Uterus (tissue), 3 donors: ENCODE measurements at regions not wholly inside any gene's neighbourhood (a gene's known extent, or its start where the extent isn't known, plus 50 kb on each side); places are given as distances from the start of the nearest gene placed in this dataset.

Experiments
- DNase-seq, 2 donors: peaks; one replicate each; pipeline ENCODE4 v3.0.0-alpha.2; 2019 to 2020
- H3K27ac ChIP-seq, 2 donors: fragments of 200-600 bp; sonication (generic); 1 replicate in 1 of 2; 2 replicates in 1 of 2; pipeline ENCODE4 v1.5.1; 2016 to 2018
- H3K27me3 ChIP-seq, 2 donors: fragments of 200-600 bp; sonication (generic); one replicate each; pipeline ENCODE4 v1.5.1; 2018 to 2019; ENCODE audit warnings: control low read depth in 1 of 2
- H3K36me3 ChIP-seq, 2 donors: fragments of 200-600 bp; sonication (generic); one replicate each; pipeline ENCODE4 v1.5.1; 2019; ENCODE audit warnings: control low read depth in 1 of 2
- H3K4me1 ChIP-seq, 2 donors: fragments of 200-600 bp; sonication (generic); one replicate each; pipeline ENCODE4 v1.5.1; 2018 to 2019; ENCODE audit warnings: control low read depth in 1 of 2
- H3K4me3 ChIP-seq, 2 donors: fragments of 200-600 bp; sonication (generic); 1 replicate in 1 of 2; 2 replicates in 1 of 2; pipeline ENCODE4 v1.5.1; 2018 to 2019; ENCODE audit warnings: mild to moderate bottlenecking in 1 of 2
- H3K9me3 ChIP-seq, 2 donors: fragments of 200-600 bp; sonication (generic); one replicate each; pipeline ENCODE4 v1.5.1; 2019; ENCODE audit warnings: control low read depth in 1 of 2
- POLR2A ChIP-seq, 2 donors: fragments of 450-650 bp; IDR thresholded peaks; one replicate each; pipeline ENCODE4 v1.6.1; 2016; ENCODE audit warnings: antibody characterized with exemption in 2 of 2, mild to moderate bottlenecking in 1 of 2, moderate library complexity in 1 of 2
- intact Hi-C: fragments of 100-400 bp; cut with DNase I; formaldehyde crosslinking; loops from one replicate; pipeline ENCODE4 v1.15.1; 2023; ENCODE audit warnings: low total_unique reads
- TF ChIP-seq, protein P1 (sequence below), 4 experiments: fragments of 200-600 bp in 2 of 4; fragments of 450-650 bp in 2 of 4; sonication (generic) in 2 of 4; IDR thresholded peaks; one replicate each; pipeline ENCODE4 v1.5.1; 2016 to 2019; ENCODE audit warnings: antibody characterized with exemption in 4 of 4, mild to moderate bottlenecking in 2 of 4, moderate library complexity in 1 of 4
- donor health status: DM: yes; HTN: yes; CAD: no.

DNA sequence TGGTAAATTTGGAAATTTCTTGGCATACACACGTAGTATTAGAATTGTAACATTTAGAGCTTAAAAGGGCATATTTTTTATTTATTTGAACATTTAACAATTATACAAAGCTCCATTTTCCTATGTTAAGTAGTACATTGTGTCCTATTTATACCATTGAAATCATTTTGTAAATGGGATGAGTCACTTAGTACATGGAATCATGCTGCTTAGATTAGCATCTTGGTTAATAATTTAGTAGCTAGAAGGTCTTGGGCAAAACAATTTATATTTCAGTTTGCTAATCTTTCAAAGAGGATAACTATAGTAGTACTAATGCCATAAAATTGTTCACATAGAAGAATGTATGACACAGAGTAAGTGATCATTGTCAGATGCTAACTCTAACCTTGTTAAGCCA is 450.1 kb upstream of the LUZP2 start:
- H3K27me3 ChIP-seq, result no peaks in the 10 kb centered on the region
- DNase-seq, result no peak
- H3K27ac ChIP-seq, result no peak overlapping the region
- H3K9me3 ChIP-seq, result no peaks in the 10 kb centered on the region
- TF ChIP-seq, protein P1, sequence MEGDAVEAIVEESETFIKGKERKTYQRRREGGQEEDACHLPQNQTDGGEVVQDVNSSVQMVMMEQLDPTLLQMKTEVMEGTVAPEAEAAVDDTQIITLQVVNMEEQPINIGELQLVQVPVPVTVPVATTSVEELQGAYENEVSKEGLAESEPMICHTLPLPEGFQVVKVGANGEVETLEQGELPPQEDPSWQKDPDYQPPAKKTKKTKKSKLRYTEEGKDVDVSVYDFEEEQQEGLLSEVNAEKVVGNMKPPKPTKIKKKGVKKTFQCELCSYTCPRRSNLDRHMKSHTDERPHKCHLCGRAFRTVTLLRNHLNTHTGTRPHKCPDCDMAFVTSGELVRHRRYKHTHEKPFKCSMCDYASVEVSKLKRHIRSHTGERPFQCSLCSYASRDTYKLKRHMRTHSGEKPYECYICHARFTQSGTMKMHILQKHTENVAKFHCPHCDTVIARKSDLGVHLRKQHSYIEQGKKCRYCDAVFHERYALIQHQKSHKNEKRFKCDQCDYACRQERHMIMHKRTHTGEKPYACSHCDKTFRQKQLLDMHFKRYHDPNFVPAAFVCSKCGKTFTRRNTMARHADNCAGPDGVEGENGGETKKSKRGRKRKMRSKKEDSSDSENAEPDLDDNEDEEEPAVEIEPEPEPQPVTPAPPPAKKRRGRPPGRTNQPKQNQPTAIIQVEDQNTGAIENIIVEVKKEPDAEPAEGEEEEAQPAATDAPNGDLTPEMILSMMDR (IDR thresholded peaks at IDR 0.05), result no peak
- TF ChIP-seq POLR2A (IDR thresholded peaks at IDR 0.05), result no peak
- intact Hi-C loops, result no loop called here
- H3K36me3 ChIP-seq, result no peaks in the 10 kb centered on the region
- H3K4me1 ChIP-seq, result no peaks in the 10 kb centered on the region
- H3K4me3 ChIP-seq, result no peak overlapping the region

DNA sequence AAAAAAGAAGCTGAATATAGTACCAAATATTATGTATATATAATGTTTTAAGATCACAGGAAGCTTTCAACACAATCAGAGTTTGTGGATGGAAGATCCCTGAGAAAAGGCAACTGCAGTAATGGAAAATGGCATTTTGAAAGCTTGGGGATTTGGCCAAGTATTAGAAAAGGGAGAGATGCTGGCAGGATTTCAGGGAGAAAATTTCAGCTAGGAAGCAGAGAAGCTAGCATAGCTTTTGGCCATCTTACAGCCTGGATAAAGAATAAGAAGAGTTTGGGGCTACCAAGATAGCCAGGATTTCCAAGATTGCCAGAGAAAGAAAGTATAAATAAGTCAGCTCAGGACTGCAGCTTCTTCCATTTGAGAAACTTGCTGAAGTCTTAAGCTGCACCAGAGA is 440.8 kb upstream of the LUZP2 start:
- Histone ChIP-seq H3K27ac (no peak overlapping the region), H3K4me3 (no peak overlapping the region), H3K36me3 (no peaks in the 10 kb centered on the region), H3K4me1 (no peaks in the 10 kb centered on the region), H3K27me3 (no peaks in the 10 kb centered on the region), H3K9me3 (no peaks in the 10 kb centered on the region)
- no peak for DNase-seq
- intact Hi-C loops, result no loop called here
- no peak for TF ChIP-seq POLR2A (IDR thresholded peaks at IDR 0.05)
- TF ChIP-seq, protein P1 (IDR thresholded peaks at IDR 0.05), result no peak

DNA sequence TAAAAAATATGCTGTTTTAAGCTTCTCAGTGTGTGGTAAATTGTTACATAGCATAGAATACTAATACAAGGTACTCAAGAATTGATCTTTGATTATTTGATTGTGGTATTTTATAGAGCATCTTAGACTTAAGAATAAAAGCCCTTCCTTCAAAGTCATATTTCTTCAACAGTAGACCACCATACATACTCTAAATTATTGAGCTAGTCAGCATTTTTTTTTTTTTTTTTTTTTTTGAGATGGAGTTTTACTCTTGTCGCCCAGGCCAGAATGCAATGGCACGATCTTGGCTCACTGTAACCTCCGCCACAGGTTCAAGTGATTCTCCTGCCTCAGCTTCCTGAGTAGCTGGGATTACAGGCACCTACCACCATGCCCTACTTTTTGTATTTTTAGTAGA is 436.7 kb upstream of the LUZP2 start:
- no peaks in the 10 kb centered on the region for H3K27me3 ChIP-seq
- no peaks in the 10 kb centered on the region for H3K4me1 ChIP-seq
- TF ChIP-seq, protein P1 (IDR thresholded peaks at IDR 0.05), result no peak
- no peak for TF ChIP-seq POLR2A (IDR thresholded peaks at IDR 0.05)
- H3K9me3 ChIP-seq, result no peaks in the 10 kb centered on the region
- no peak overlapping the region for H3K4me3 ChIP-seq
- DNase-seq, result no peak
- intact Hi-C loops, result no loop called here
- H3K27ac ChIP-seq, result no peak overlapping the region
- no peaks in the 10 kb centered on the region for H3K36me3 ChIP-seq

DNA sequence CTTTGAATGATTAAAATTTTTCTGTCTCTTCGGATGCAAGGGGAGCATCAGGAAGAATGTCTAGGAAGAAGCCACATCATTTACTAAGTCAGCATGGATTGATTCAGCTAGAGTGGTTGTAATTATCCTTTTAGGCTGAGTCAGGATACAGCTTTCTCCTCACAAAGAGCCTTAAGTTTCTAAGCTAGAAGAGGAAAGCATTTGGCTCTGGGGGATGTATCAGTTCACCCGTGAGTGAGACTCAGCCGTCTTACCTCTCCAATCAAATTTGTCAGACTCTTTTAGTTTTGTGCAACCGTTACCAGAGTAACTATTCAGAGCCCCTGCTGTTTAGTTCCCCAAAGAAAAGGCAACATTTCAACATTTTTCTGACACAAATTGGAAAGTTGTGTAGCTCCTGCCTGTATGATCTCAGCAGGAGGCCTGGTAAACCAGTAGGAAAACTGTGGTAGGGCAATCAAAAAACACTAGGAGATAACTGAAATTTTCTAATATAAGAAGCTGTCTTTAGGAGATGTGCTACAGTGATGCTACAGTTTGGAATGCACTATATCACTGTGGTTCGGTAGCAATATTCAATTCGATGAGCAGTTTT is 432.4 kb upstream of the LUZP2 start:
- TF ChIP-seq, protein P1 (IDR thresholded peaks at IDR 0.05), result no peak
- TF ChIP-seq POLR2A (IDR thresholded peaks at IDR 0.05), result no peak
- intact Hi-C loops, result no loop called here
- H3K27me3 ChIP-seq, result no peaks in the 10 kb centered on the region
- no peak overlapping the region for H3K4me3 ChIP-seq
- H3K4me1 ChIP-seq, result no peaks in the 10 kb centered on the region
- no peak for DNase-seq
- no peak overlapping the region for H3K27ac ChIP-seq
- no peaks in the 10 kb centered on the region for H3K36me3 ChIP-seq
- H3K9me3 ChIP-seq, result no peaks in the 10 kb centered on the region

DNA sequence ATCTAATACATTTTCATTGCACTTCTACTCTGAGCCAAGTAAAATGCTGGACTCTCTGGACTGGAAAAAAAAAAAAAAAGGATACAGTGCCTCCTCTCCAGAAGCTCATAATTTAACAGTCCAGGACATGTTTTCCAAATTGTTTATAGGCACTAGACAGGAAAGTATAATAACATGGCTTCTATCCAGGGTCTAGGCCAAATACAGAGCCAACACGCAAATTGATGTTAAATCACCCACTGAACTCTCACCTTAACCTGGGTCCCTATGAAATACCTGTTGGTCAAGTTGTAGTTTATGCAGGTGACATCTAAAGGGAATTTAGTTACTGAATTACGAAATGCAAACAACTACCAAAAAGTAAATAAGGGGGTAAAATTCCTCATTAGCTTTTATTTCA is 428.7 kb upstream of the LUZP2 start:
- Histone ChIP-seq H3K27ac (no peak overlapping the region), H3K4me3 (no peak overlapping the region), H3K4me1 (no peaks in the 10 kb centered on the region), H3K36me3 (no peaks in the 10 kb centered on the region), H3K27me3 (no peaks in the 10 kb centered on the region), H3K9me3 (no peaks in the 10 kb centered on the region)
- intact Hi-C loops, result no loop called here
- no peak for DNase-seq
- no peak for TF ChIP-seq POLR2A (IDR thresholded peaks at IDR 0.05)
- TF ChIP-seq, protein P1 (IDR thresholded peaks at IDR 0.05), result no peak
